Thoracic aorta (tissue), 2 donors: ENCODE measurements at regions not wholly inside any gene's neighbourhood (a gene's known extent, or its start where the extent isn't known, plus 50 kb on each side); places are given as distances from the start of the nearest gene placed in this dataset.

Source experiments
- ATAC-seq: fragments of 150-250 bp; one replicate; pipeline ENCODE4 v1.8.0; 2017; ENCODE audit warnings: low read depth; ENCODE audit not compliant: insufficient number of reproducible peaks, low FRiP score
- DNase-seq: peaks from one replicate; pipeline ENCODE4 v3.0.0-alpha.2; 2020; ENCODE audit warnings: low spot score
- H3K27ac ChIP-seq, 2 donors: fragments of 200-600 bp; sonication (generic); 1 replicate in 1 of 2; 2 replicates in 1 of 2; pipeline ENCODE4 v1.5.1; 2016; ENCODE audit warnings: mild to moderate bottlenecking in 2 of 2, moderate library complexity in 2 of 2
- H3K27me3 ChIP-seq: fragments of 200-600 bp; sonication (generic); replicated peaks from 2 replicates; pipeline ENCODE4 v1.6.0; 2016; ENCODE audit warnings: mild to moderate bottlenecking; ENCODE audit not compliant: insufficient read depth
- H3K36me3 ChIP-seq: fragments of 200-600 bp; sonication (generic); one replicate; pipeline ENCODE4 v1.5.1; 2016
- H3K4me1 ChIP-seq, 2 donors: fragments of 200-600 bp; sonication (generic); 1 replicate in 1 of 2; 2 replicates in 1 of 2; pipeline versions ENCODE4 v1.5.1 to v1.6.0; 2016; ENCODE audit warnings: low read depth in 2 of 2, mild to moderate bottlenecking in 1 of 2; ENCODE audit not compliant: control insufficient read depth in 1 of 2
- H3K4me3 ChIP-seq: fragments of 200-600 bp; sonication (generic); 2 replicates; pipeline ENCODE4 v1.5.1; 2016; ENCODE audit warnings: mild to moderate bottlenecking
- H3K9me3 ChIP-seq: fragments of 200-600 bp; sonication (generic); 2 replicates; pipeline ENCODE4 v1.5.1; 2016
- TF ChIP-seq, protein P1 (sequence below): fragments of 200-600 bp; sonication (generic); IDR thresholded peaks from one replicate; pipeline ENCODE4 v1.5.1; 2019; ENCODE audit warnings: antibody characterized with exemption

DNA sequence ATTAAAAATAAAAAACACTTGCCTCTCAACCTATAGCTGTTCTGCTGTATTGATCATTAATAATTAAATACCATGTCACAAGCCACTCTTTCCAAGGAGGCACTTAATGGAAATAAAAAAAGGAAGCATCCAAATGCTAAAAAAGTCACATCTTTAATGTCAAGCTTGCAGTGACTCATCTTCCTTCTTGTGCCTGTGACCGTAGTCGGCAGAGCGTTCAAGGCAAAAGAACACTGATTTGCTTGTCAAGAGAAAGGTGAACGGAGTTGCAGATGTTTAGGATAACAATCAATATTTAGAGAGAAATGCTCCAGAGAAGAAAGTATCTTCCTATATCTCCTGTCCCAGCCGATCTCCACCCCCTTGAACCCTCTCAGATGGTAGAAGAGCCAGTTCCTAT lies 341.0 kb upstream of the OPRM1 start:
- Histone ChIP-seq H3K9me3 (no peaks in the 10 kb centered on the region), H3K27ac (no peak overlapping the region), H3K36me3 (no peaks in the 10 kb centered on the region), H3K27me3 (no peaks in the 10 kb centered on the region), H3K4me1 (no peaks in the 10 kb centered on the region), H3K4me3 (no peak overlapping the region)
- DNase-seq (no peak), ATAC-seq (no peak)
- TF ChIP-seq, protein P1, sequence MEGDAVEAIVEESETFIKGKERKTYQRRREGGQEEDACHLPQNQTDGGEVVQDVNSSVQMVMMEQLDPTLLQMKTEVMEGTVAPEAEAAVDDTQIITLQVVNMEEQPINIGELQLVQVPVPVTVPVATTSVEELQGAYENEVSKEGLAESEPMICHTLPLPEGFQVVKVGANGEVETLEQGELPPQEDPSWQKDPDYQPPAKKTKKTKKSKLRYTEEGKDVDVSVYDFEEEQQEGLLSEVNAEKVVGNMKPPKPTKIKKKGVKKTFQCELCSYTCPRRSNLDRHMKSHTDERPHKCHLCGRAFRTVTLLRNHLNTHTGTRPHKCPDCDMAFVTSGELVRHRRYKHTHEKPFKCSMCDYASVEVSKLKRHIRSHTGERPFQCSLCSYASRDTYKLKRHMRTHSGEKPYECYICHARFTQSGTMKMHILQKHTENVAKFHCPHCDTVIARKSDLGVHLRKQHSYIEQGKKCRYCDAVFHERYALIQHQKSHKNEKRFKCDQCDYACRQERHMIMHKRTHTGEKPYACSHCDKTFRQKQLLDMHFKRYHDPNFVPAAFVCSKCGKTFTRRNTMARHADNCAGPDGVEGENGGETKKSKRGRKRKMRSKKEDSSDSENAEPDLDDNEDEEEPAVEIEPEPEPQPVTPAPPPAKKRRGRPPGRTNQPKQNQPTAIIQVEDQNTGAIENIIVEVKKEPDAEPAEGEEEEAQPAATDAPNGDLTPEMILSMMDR, result no peak

DNA sequence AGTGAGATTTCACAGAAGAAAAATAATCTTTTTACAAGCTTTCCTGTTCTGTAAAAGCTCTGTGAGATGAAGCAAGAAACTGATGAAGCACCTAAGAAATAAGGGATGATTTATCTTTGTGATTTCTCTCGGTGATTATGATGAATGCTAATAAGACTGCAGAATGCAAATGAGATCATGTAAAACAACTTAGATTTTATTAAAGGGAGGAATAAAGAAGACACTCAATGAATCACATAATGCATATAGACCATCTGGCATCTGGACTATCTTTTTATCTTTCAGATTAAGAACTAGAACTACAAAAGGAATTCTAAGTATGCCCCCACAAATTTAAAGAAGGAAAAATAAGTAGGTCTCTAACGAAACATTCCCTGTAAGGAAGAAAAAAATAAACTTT lies 361.5 kb upstream of the OPRM1 start:
- Histone ChIP-seq H3K4me1 (no peaks in the 10 kb centered on the region), H3K27me3 (no peaks in the 10 kb centered on the region), H3K36me3 (no peaks in the 10 kb centered on the region), H3K9me3 (no peaks in the 10 kb centered on the region), H3K27ac (no peak overlapping the region), H3K4me3 (no peak overlapping the region)
- ATAC-seq (no peak), DNase-seq (no peak)
- TF ChIP-seq, protein P1, result no peak

DNA sequence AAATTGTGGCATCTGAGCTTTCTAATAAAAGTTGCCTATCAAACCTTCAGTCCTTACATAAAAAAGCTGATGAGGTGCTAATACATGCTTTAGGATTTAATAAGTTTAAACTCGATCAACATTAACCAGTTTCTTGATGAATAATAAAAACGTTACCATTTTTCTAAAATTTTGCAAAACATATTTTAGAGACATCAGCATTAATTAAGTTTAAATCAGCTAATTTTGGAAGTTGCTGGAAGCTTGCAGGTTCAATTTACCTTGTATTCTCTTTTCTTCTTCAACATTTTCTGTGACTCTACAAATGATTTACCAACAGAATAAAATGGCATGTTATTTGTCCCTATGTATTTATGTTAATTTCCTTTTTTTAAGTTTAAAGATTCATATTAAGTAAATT lies 365.3 kb upstream of the OPRM1 start:
- H3K9me3 ChIP-seq, result no peaks in the 10 kb centered on the region
- no peaks in the 10 kb centered on the region for H3K4me1 ChIP-seq
- H3K27me3 ChIP-seq, result no peaks in the 10 kb centered on the region
- DNase-seq (no peak), ATAC-seq (no peak)
- H3K4me3 ChIP-seq, result no peak overlapping the region
- TF ChIP-seq, protein P1, result no peak
- no peak overlapping the region for H3K27ac ChIP-seq
- no peaks in the 10 kb centered on the region for H3K36me3 ChIP-seq

DNA sequence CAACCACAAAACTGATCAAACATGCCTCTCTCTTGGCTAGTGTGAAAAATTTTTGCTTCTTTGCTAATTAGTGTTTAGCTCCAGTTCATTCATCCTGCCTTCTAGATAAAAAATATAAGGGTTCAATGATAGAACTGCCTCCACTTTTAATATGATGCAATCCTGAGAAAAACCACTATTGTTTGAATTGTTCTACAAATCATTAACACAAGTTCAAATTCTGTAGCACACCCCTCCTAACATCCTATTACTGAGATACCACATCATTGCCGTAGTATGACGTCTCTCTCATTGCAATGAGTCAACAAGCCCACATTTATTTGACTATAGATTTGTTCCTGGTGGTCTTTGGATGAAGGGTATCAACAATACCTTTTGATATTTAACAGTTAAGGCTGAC lies 365.8 kb upstream of the OPRM1 start:
- Histone ChIP-seq H3K27me3 (no peaks in the 10 kb centered on the region), H3K36me3 (no peaks in the 10 kb centered on the region), H3K27ac (no peak overlapping the region), H3K4me1 (no peaks in the 10 kb centered on the region), H3K4me3 (no peak overlapping the region), H3K9me3 (no peaks in the 10 kb centered on the region)
- TF ChIP-seq, protein P1, result no peak
- ATAC-seq (no peak), DNase-seq (no peak)

- no peak for DNase-seq
- Histone ChIP-seq H3K27me3 (no peaks in the 10 kb centered on the region), H3K27ac (no peak overlapping the region), H3K4me3 (no peak overlapping the region), H3K9me3 (no peaks in the 10 kb centered on the region), H3K36me3 (no peaks in the 10 kb centered on the region), H3K4me1 (no peaks in the 10 kb centered on the region)
- ATAC-seq, result no peak
- TF ChIP-seq, protein P1, result no peak
Observed at GRCh38 chr6:153670403-153671026, 368.5 kb upstream of the OPRM1 start.
